ENCODE measurements at regions not wholly inside any gene's neighbourhood (a gene's known extent, or its start where the extent isn't known, plus 50 kb on each side); places are given as distances from the start of the nearest gene placed in this dataset.
"Not testable (repeated sequence)": the region's sequence is repeated elsewhere in the genome, so short reads cannot be mapped to it uniquely, and the experiment has no call there.

GRCh38 chr5:158439204-158439603 is 580.3 kb upstream of the CLINT1 start:
- DNase-seq (ENCODE audit: low read depth), result not testable (repeated sequence)

GRCh38 chr5:158436271-158437065 is 577.5 kb upstream of the CLINT1 start:
- no peak for DNase-seq (ENCODE audit: low read depth)

GRCh38 chr5:158435161-158435616 is 576.2 kb upstream of the CLINT1 start:
- no peak for DNase-seq (ENCODE audit: low read depth)

GRCh38 chr5:158434749-158435148 is 575.8 kb upstream of the CLINT1 start:
- no peak for DNase-seq (ENCODE audit: low read depth)

GRCh38 chr5:158433634-158434033 is 574.7 kb upstream of the CLINT1 start:
- no peak for DNase-seq (ENCODE audit: low read depth)

- no peak for DNase-seq (ENCODE audit: low read depth)
These were observed 572.6 kb upstream of the CLINT1 start for GRCh38 chr5:158431369-158432029.

- DNase-seq (ENCODE audit: low read depth), result no peak
These were observed 571.8 kb upstream of the CLINT1 start for GRCh38 chr5:158430798-158431167.

GRCh38 chr5:158430166-158430797 is 571.3 kb upstream of the CLINT1 start:
- DNase-seq (ENCODE audit: low read depth), result no peak

- no peak for DNase-seq (ENCODE audit: low read depth)
These were observed 570.6 kb upstream of the CLINT1 start for GRCh38 chr5:158429564-158429963.

- DNase-seq (ENCODE audit: low read depth), result no peak
These were observed 564.8 kb upstream of the CLINT1 start for GRCh38 chr5:158423623-158424200.

GRCh38 chr5:158422653-158423515 is 563.9 kb upstream of the CLINT1 start:
- DNase-seq (ENCODE audit: low read depth), result no peak

- no peak for DNase-seq (ENCODE audit: low read depth)
These were observed 562.4 kb upstream of the CLINT1 start for GRCh38 chr5:158421319-158421718.

GRCh38 chr5:158419186-158419585 is 560.2 kb upstream of the CLINT1 start:
- DNase-seq (ENCODE audit: low read depth), result no peak

GRCh38 chr5:158414780-158415179 is 555.8 kb upstream of the CLINT1 start:
- peak; percentile 62 for DNase-seq (ENCODE audit: low read depth)

- no peak for DNase-seq (ENCODE audit: low read depth)
These were observed 555.4 kb upstream of the CLINT1 start for GRCh38 chr5:158414333-158414762.

GRCh38 chr5:158413122-158413680 is 554.3 kb upstream of the CLINT1 start:
- DNase-seq (ENCODE audit: low read depth), result no peak

GRCh38 chr5:158410976-158411375 is 552.0 kb upstream of the CLINT1 start:
- DNase-seq (ENCODE audit: low read depth), result no peak

GRCh38 chr5:158409507-158409906 is 550.6 kb upstream of the CLINT1 start:
- no peak for DNase-seq (ENCODE audit: low read depth)

- DNase-seq (ENCODE audit: low read depth), result no peak
These were observed 548.9 kb upstream of the CLINT1 start for GRCh38 chr5:158407824-158408195.

- DNase-seq (ENCODE audit: low read depth), result peak; percentile 51
These were observed 548.2 kb upstream of the CLINT1 start for GRCh38 chr5:158406884-158407823.
